H1 (cell line): ENCODE measurements at regions not wholly inside any gene's neighbourhood (a gene's known extent, or its start where the extent isn't known, plus 50 kb on each side); places are given as distances from the start of the nearest gene placed in this dataset.

Experiments used
- CTCF ChIA-PET: fragments of 300-600 bp; sonication (Branson Sonifier 250); formaldehyde crosslinking; loops from one replicate; lab custom pipeline; 2021; ENCODE audit not compliant: partially characterized antibody; lab: Charles Lee
- POLR2A ChIA-PET: fragments of 300-600 bp; sonication (Branson Sonifier 250); formaldehyde crosslinking; loops from one replicate; lab custom pipeline; 2021; ENCODE audit warnings: inconsistent platforms; ENCODE audit not compliant: partially characterized antibody; lab: Charles Lee
- DNase-seq, 2 experiments: peaks; one replicate each; pipeline versions ENCODE4 v3.0.0 to v3.0.0-alpha.2; 2010 to 2022; ENCODE audit warnings: low spot score in 2 of 2, low read depth in 1 of 2, mixed read lengths in 1 of 2
- FAIRE-seq: peaks from 2 replicates; lab custom pipeline; 2011; peaks lifted over from hg19 to GRCh38; lab: Jason Lieb, UNC
- H2AFZ ChIP-seq: 2 replicates; pipeline ENCODE4 v1.8.1; 2012; ENCODE audit warnings: low read length, inconsistent platforms
- H2AK5ac ChIP-seq: 2 replicates; pipeline ENCODE4 v1.6.1; 2013; ENCODE audit warnings: low read depth, low read length
- H2BK120ac ChIP-seq: replicated peaks from 2 replicates; pipeline ENCODE3; 2013; ENCODE audit warnings: low read depth, low read length, inconsistent platforms
- H2BK12ac ChIP-seq: 2 replicates; pipeline ENCODE4 v1.6.1; 2013; ENCODE audit warnings: low read depth, low read length
- H2BK15ac ChIP-seq: 2 replicates; pipeline ENCODE4 v1.6.1; 2013; ENCODE audit warnings: low read length
- H2BK20ac ChIP-seq: 2 replicates; pipeline ENCODE4 v1.6.1; 2013; ENCODE audit warnings: low read length
- H2BK5ac ChIP-seq: 2 replicates; pipeline ENCODE4 v1.6.1; 2013; ENCODE audit warnings: low read depth, low read length
- H3K14ac ChIP-seq: 2 replicates; pipeline ENCODE4 v1.6.1; 2013; ENCODE audit warnings: inconsistent platforms; ENCODE audit not compliant: insufficient read length
- H3K18ac ChIP-seq: 2 replicates; pipeline ENCODE4 v1.6.1; 2013; ENCODE audit warnings: low read length; ENCODE audit errors: extremely low read depth
- H3K23ac ChIP-seq: 2 replicates; pipeline ENCODE4 v1.6.1; 2013; ENCODE audit warnings: inconsistent platforms; ENCODE audit not compliant: insufficient read length
- H3K23me2 ChIP-seq: 2 replicates; pipeline ENCODE4 v1.6.1; 2013; ENCODE audit warnings: low read depth, low read length
- H3K27ac ChIP-seq: 2 replicates; pipeline ENCODE4 v1.6.1; 2011; ENCODE audit warnings: low read depth, low read length, inconsistent platforms
- H3K27me3 ChIP-seq, 4 experiments: replicated peaks in 1 of 4; 1 replicate in 1 of 4; 2 replicates in 3 of 4; pipeline versions ENCODE4 v1.6.1 to v1.8.1; 2011 to 2013; ENCODE audit warnings: low read length in 3 of 4, mild to moderate bottlenecking in 3 of 4, inconsistent platforms in 2 of 4, mixed read lengths in 2 of 4, moderate library complexity in 1 of 4; ENCODE audit not compliant: control insufficient read depth in 3 of 4, insufficient read depth in 3 of 4; ENCODE audit errors: extremely low read depth in 1 of 4
- H3K36me3 ChIP-seq, 4 experiments: 2 replicates each; pipeline versions ENCODE4 v1.6.1 to v1.8.1; 2011 to 2013; ENCODE audit warnings: mild to moderate bottlenecking in 4 of 4, low read length in 3 of 4, moderate library complexity in 2 of 4, control low read depth in 1 of 4, inconsistent platforms in 1 of 4; ENCODE audit not compliant: insufficient read depth in 4 of 4, control insufficient read depth in 2 of 4
- H3K4ac ChIP-seq: replicated peaks from 2 replicates; pipeline ENCODE3; 2013; ENCODE audit warnings: low read length, low read depth, mixed read lengths, inconsistent platforms; ENCODE audit not compliant: insufficient read length
- H3K4me1 ChIP-seq, 4 experiments: replicated peaks in 1 of 4; 1 replicate in 1 of 4; 2 replicates in 3 of 4; pipeline versions ENCODE4 v1.6.1 to v1.8.1; 2011 to 2013; ENCODE audit warnings: low read length in 3 of 4, inconsistent platforms in 2 of 4, mixed read lengths in 1 of 4; ENCODE audit not compliant: insufficient read depth in 4 of 4, control insufficient read depth in 3 of 4
- H3K4me2 ChIP-seq, 2 experiments: 2 replicates each; pipeline versions ENCODE4 v1.6.1 to v1.8.1; 2011 to 2013; ENCODE audit warnings: low read depth in 2 of 2, low read length in 2 of 2, control low read depth in 1 of 2, inconsistent platforms in 1 of 2, mild to moderate bottlenecking in 1 of 2; ENCODE audit not compliant: insufficient read depth in 1 of 2
- H3K4me3 ChIP-seq, 4 experiments: fragments of 200-600, 300-600 bp in 1 of 4; sonication (generic), shearing (Covaris generic), sonication (Bioruptor Twin) in 1 of 4; 2 replicates each; pipeline versions ENCODE4 v1.5.1 to v1.8.1; 2011 to 2016; ENCODE audit warnings: low read length in 4 of 4, low read depth in 3 of 4, control low read depth in 2 of 4, inconsistent platforms in 2 of 4, mild to moderate bottlenecking in 2 of 4, mixed read lengths in 1 of 4, moderate library complexity in 1 of 4; ENCODE audit not compliant: insufficient read depth in 2 of 4; ENCODE audit errors: extremely low read depth in 1 of 4
- H3K56ac ChIP-seq: replicated peaks from 2 replicates; pipeline ENCODE3; 2013; ENCODE audit warnings: low read depth, mild to moderate bottlenecking, mixed read lengths, low read length, inconsistent platforms; ENCODE audit not compliant: insufficient read length
- H3K79me1 ChIP-seq: 2 replicates; pipeline ENCODE4 v1.6.1; 2013; ENCODE audit warnings: low read depth, low read length, control low read depth
- H3K79me2 ChIP-seq, 2 experiments: 2 replicates each; pipeline versions ENCODE4 v1.6.1 to v1.8.1; 2012 to 2013; ENCODE audit warnings: low read length in 2 of 2, mild to moderate bottlenecking in 2 of 2, inconsistent platforms in 1 of 2; ENCODE audit not compliant: insufficient read depth in 2 of 2, control insufficient read depth in 1 of 2
- H3K9ac ChIP-seq, 4 experiments: replicated peaks in 1 of 4; 1 replicate in 1 of 4; 2 replicates in 3 of 4; pipeline versions ENCODE4 v1.6.1 to v1.8.1; 2011 to 2013; ENCODE audit warnings: low read depth in 3 of 4, low read length in 3 of 4, control low read depth in 2 of 4, mild to moderate bottlenecking in 2 of 4, moderate library complexity in 2 of 4, inconsistent platforms in 1 of 4; ENCODE audit errors: extremely low read depth in 1 of 4
- H3K9me3 ChIP-seq, 2 experiments: 2 replicates each; pipeline versions ENCODE4 v1.6.1 to v1.8.1; 2012 to 2013; ENCODE audit warnings: mild to moderate bottlenecking in 2 of 2, moderate library complexity in 2 of 2, control low read depth in 1 of 2, inconsistent platforms in 1 of 2, low read depth in 1 of 2, low read length in 1 of 2, mixed read lengths in 1 of 2; ENCODE audit not compliant: insufficient read depth in 2 of 2
- H4K20me1 ChIP-seq, 2 experiments: replicated peaks in 1 of 2; 2 replicates each; pipeline versions ENCODE3 to v1.8.1; 2011 to 2013; ENCODE audit warnings: inconsistent platforms in 2 of 2, low read length in 2 of 2, mild to moderate bottlenecking in 1 of 2; ENCODE audit not compliant: insufficient read depth in 2 of 2, control insufficient read depth in 1 of 2
- H4K5ac ChIP-seq: 2 replicates; pipeline ENCODE4 v1.6.1; 2013; ENCODE audit warnings: low read length, low read depth, mixed read lengths, inconsistent platforms; ENCODE audit not compliant: insufficient read length
- H4K8ac ChIP-seq: 2 replicates; pipeline ENCODE4 v1.8.0; 2013; ENCODE audit warnings: mild to moderate bottlenecking, moderate library complexity, low read length, inconsistent platforms; ENCODE audit not compliant: insufficient read depth; ENCODE audit errors: extremely low read depth
- H4K91ac ChIP-seq: replicated peaks from 2 replicates; pipeline ENCODE3; 2013; ENCODE audit warnings: low read length, mixed read lengths, inconsistent platforms; ENCODE audit not compliant: insufficient read length
- GTF2F1 ChIP-seq: IDR thresholded peaks from 2 replicates; pipeline ENCODE4 v1.6.1; 2012; ENCODE audit warnings: low read depth, low read length, improper control_type of control experiment, borderline replicate concordance
- MAFK ChIP-seq: IDR thresholded peaks from 2 replicates; pipeline ENCODE4 v1.6.1; 2012; ENCODE audit warnings: low read depth, mild to moderate bottlenecking, improper control_type of control experiment, low read length
- whole genome bisulfite sequencing, 2 experiments: shearing (Covaris generic) in 1 of 2; methylation state at CpG; one replicate each; pipeline versions ENCODE4 v1.1.6 to v1.1.7; 2013 to 2015; ENCODE audit warnings: low lambda C conversion rate in 2 of 2, mixed read lengths in 2 of 2, inconsistent platforms in 1 of 2, low coverage in 1 of 2, missing lambda C conversion rate in 1 of 2; ENCODE audit not compliant: insufficient replicate concordance in 2 of 2, insufficient coverage in 1 of 2, insufficient read length in 1 of 2; ENCODE audit errors: extremely low coverage in 1 of 2, missing lambda C conversion rate in 1 of 2; 5-methylcytosine and 5-hydroxymethylcytosine counted together

DNA sequence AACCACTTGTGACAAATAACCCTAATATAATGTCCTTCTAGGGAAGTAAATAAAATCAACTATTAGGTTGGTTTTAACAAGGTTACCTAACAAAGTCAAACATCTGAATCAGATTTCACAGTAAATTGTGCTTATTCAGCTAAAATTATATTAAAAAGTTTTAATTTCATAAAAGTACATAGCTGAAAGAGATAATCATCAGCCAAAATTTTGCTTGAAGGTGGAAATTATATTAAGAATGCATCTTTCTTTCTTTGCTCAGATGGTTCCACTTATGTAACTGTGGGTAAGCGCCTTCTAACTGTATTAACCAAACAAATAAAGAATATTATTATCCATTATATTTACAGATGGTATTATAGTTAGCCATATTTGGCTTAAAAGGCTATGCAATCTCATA lies 2840.3 kb upstream of the PCDH20 start:
- no peak overlapping the region for H4K8ac ChIP-seq
- no peak overlapping the region for H2BK5ac ChIP-seq
- H3K9ac ChIP-seq: no peak overlapping the region
- H3K4ac ChIP-seq: no peak overlapping the region
- no peak overlapping the region for H3K4me3 ChIP-seq
- no peak overlapping the region for H2AK5ac ChIP-seq
- H3K36me3 ChIP-seq: no peaks in the 10 kb centered on the region
- ChIA-PET POLR2A (no interaction called here), CTCF (no interaction called here)
- no peaks in the 10 kb centered on the region for H3K9me3 ChIP-seq
- no peak overlapping the region for H4K5ac ChIP-seq
- no peak overlapping the region for H2BK15ac ChIP-seq
- no peak overlapping the region for H2BK120ac ChIP-seq
- no peaks in the 10 kb centered on the region for H3K79me2 ChIP-seq
- H2BK12ac ChIP-seq: no peak overlapping the region
- no peak overlapping the region for H3K18ac ChIP-seq
- H3K4me2 ChIP-seq: no peak overlapping the region
- H3K56ac ChIP-seq: no peak overlapping the region
- no peak overlapping the region for H2BK20ac ChIP-seq
- no peaks in the 10 kb centered on the region for H3K27me3 ChIP-seq
- no peaks in the 10 kb centered on the region for H3K23me2 ChIP-seq
- no peak overlapping the region for H4K91ac ChIP-seq
- no peak for TF ChIP-seq GTF2F1
- peak; percentile 56; the same call in 1 of the 2 replicates for TF ChIP-seq MAFK
- H3K4me1 ChIP-seq: no peaks in the 10 kb centered on the region
- no peaks in the 10 kb centered on the region for H3K79me1 ChIP-seq
- no peak overlapping the region for H2AFZ ChIP-seq
- no peak overlapping the region for H3K14ac ChIP-seq
- H3K23ac ChIP-seq: no peak overlapping the region
- H4K20me1 ChIP-seq: no peaks in the 10 kb centered on the region
- H3K27ac ChIP-seq: no peak overlapping the region
- FAIRE-seq: no peak
- DNase-seq: no peak
- WGBS, 2 experiments: 91% methylated on average over 1 of the region's 1 CpG; no CpG with 5 or more reads in 1 of the 2 experiments
